ENCODE measurements at regions not wholly inside any gene's neighbourhood (a gene's known extent, or its start where the extent isn't known, plus 50 kb on each side); places are given as distances from the start of the nearest gene placed in this dataset.
A peak's percentile ranks its signal among the peaks of the same experiment; 100 is the strongest.

DNA sequence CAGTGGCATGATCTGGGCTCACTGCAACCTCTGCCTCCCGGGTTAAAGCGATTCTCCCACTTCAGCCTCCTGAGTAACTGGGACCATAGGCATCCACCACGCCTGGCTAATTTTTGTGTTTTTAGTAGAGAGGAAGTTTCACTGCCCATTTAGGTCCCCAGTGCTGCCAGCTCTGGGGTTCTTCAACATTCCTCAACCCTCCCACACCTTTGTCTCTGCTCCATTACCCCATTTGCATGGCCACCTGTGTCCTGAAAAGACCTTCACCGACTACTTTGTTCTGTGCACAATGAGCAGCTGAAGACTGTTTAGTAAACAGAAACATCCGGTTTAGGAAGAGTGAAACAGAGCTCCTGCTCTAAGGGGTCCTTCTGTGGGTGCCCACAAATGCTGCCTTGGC, 92.0 kb downstream of the FAM43A start:
- DNase-seq (ENCODE audit: insufficient read length, low spot score): no peak
- TF ChIP-seq POLR2A (IDR thresholded peaks at IDR 0.05; ENCODE audit: low read depth, low read length): no peak
- no peak for FAIRE-seq

DNA sequence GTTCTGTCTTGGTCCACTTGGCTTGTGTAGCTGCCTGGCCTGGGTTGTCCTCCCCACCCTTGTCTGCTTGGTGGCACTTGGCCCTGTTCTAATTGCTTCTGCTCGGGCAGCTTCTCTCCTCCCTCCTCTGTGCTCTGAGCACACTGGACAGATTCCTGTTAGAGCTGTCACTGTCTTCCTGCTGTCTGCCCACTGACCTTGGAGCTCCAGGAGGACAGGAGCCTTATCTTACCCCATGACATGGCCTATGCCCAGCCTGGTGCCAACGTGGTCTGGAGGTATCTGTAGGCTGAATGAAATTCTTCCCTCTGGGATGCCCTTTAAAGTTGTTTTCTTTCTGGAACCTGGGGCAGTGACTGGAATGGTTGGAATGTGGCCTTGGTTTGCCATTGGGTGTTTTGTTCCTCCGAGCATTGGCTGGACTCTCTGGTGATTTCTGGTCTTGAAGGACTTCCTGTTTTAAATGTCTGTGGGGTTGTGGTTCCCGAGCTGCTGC, 94.1 kb downstream of the FAM43A start:
- DNase-seq (ENCODE audit: insufficient read length, low spot score) (peak; percentile 49), FAIRE-seq (no peak)
- TF ChIP-seq POLR2A (IDR thresholded peaks at IDR 0.05; ENCODE audit: low read depth, low read length): no peak

DNA sequence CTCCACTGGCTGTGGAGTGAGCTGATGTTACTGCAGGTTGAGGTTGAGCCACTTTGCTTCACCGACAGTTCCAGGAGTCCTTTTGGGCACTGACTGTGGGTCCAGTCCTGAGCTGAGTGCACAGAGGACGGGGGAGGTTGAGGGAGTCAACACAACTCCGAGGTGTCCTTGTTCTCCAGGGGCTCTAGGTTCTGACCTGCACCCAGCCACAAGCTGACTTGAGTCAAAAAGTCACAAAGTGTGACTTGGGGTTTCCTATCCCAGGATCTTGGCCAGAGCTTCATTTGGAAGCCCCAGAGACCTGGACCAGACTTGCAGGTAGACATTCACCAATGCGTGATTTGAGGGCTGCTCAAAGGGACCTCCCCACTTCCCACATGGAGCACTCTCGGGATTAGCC, 95.0 kb downstream of the FAM43A start:
- TF ChIP-seq POLR2A (IDR thresholded peaks at IDR 0.05; ENCODE audit: low read depth, low read length): no peak

DNA sequence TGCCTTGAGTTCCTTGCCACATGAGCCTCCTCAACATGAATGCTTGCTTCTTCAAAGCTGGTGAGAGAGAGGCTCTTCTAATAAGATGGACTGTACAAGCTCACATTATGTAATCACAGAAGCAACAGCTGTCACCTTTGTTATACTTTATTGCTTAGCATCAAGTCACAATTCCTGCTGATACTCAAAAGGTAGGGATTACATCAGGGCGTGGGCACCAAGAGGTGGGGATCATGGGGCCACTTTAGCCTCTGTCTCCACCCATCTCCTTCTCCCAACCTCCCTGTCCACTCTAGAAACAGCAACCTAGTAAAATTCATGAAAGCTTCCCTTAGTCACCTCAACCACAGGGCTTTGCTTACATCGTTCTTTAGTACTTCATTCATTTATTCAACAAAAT, 95.9 kb downstream of the FAM43A start:
- DNase-seq (ENCODE audit: insufficient read length, low spot score) (no peak), FAIRE-seq (no peak)
- no peak for TF ChIP-seq POLR2A (IDR thresholded peaks at IDR 0.05; ENCODE audit: low read depth, low read length)

More for the DNA sequence above, 95.0 kb downstream of the FAM43A start:
- no peak for DNase-seq (ENCODE audit: insufficient read length, low spot score)
- no peak for FAIRE-seq

DNA sequence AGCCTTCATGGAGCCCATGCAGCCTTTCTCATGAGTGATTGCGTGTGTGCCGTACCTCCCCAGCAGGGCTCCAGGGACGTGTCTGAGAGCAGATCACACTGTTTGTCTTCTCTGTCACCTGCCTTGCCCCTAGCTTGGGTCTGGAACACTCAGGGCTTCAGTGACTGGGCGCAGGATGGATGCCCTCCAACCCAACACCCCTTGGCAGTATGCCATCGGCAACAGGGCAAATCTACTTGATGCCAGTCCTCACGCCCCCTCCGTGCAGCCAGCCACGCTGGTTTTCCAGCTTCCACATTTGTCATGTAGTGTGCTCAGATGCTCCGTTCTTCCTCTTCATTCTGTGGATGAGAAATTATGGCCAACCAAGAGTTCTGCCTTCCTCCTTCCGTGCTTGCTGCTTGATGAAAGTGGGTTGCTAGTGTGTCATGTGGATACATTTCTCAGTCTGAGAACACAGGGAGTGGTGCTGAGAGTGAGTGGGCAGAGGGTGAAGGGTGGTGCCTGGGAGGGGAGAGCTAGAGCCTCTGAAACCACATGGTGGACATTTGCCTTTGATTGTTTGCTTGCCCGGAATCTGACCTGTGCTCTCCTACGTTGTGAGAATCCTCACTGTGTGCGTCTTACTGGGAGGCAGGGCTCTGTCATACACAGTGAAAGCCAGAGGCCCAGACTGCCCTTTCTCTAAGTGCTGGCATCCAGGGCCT, 97.2 kb downstream of the FAM43A start:
- DNase-seq (ENCODE audit: insufficient read length, low spot score) (no peak), FAIRE-seq (no peak)
- no peak for TF ChIP-seq POLR2A (IDR thresholded peaks at IDR 0.05; ENCODE audit: low read depth, low read length)

DNA sequence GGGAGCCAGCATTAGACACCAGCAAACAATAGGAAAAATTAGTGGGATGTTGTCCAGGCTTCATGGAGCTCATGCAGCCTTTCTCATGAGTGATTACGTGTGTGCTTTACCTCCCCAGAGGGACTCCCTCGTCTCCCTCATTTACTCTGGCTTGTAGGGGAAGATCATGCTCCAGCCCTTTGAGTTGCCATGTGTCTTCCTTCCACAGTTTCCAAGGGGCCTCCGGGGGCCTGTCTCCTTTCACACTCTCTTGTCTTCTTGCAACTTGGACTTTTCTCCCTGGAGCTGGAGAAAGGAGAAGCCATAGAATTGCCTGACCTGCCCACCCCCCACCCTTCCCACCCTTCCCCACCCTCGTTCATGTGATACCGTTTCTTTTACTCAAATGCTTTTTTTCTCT, 98.7 kb downstream of the FAM43A start:
- TF ChIP-seq POLR2A (IDR thresholded peaks at IDR 0.05; ENCODE audit: low read depth, low read length): no peak
- no peak for DNase-seq (ENCODE audit: insufficient read length, low spot score)
- no peak for FAIRE-seq

DNA sequence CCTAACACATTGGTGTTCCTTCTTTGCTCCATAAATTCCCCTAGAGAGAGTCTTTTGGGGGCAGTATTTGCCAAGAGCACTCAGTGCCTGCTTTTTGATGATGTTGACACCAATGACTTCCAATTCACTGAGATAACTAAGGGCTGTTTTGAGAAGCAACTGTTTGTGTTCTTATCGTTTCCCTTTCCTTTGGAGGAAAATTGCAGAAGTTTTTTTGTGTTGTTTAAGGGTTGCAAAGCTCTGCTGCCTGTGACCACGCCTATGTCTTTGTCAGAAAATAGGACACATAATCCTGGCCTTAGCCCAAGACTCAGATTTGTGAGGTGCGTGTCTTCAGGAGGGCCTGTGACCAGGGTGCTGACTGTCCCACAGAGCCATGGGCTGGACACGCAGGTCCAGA, 99.6 kb downstream of the FAM43A start:
- DNase-seq (ENCODE audit: insufficient read length, low spot score) (no peak), FAIRE-seq (no peak)
- TF ChIP-seq POLR2A (IDR thresholded peaks at IDR 0.05; ENCODE audit: low read depth, low read length): no peak

DNA sequence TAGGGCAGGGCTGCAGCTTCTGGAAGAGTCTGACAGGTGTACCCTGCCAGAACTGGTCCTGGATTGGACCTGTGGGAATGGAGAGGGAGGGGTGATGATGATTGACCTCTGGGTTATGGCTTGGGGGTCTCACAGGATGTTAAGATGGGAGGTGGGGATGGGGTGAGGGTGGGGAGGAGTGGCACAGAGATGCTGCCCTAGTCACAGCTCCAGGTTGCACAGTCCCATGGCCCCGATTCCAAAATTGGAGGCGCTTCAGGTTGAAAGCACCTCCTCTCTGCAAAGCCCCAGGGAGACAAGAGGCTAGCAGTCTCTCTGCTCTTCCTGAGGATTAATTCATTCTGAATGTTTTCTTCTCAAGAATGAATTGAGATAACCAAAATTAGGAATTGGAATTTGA, 101.4 kb downstream of the FAM43A start:
- no peak for FAIRE-seq
- TF ChIP-seq POLR2A (IDR thresholded peaks at IDR 0.05; ENCODE audit: low read depth, low read length): no peak
- no peak for DNase-seq (ENCODE audit: insufficient read length, low spot score)

DNA sequence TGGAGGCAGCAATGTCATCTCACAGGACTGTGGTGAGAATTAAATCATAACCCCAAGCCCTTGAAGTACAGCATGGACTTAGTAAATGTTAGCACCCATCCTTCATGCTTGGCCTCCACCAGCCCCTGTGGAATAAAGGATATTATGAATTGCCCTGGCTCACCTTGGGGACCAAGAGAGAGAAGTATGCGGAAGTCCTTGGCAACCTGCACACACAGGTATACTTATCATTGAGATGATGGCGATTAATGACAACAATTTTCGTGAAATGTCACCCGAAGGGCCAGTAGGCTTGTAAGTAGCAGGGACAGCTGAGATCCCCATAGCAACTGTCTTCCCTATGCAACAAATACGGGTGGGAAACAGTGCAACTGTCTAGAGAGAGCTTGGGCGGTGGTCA, 102.0 kb downstream of the FAM43A start:
- no peak for TF ChIP-seq POLR2A (IDR thresholded peaks at IDR 0.05; ENCODE audit: low read depth, low read length)
- no peak for DNase-seq (ENCODE audit: insufficient read length, low spot score)
- FAIRE-seq: no peak

DNA sequence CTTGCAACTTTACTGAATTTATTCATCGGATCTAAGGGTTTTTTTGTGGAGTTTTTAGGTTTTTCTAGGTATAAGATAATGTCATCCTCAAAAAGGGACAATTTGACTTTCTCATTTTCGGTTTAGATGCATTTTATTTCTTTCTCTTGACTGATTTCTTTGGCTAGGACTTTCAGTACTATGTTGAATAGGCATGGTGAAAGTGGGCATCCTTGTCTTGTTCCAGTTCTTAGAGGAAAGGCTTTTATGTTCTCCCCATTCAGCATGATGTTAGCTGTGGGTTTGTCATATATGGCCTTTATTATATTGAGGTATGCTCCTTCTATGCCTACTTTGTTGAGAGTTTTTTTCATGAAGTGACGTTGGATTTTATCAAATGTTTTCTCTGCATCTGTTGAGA, 106.7 kb downstream of the FAM43A start:
- DNase-seq (ENCODE audit: insufficient read length, low spot score) (no peak), FAIRE-seq (no peak)
- no peak for TF ChIP-seq POLR2A (IDR thresholded peaks at IDR 0.05; ENCODE audit: low read depth, low read length)

DNA sequence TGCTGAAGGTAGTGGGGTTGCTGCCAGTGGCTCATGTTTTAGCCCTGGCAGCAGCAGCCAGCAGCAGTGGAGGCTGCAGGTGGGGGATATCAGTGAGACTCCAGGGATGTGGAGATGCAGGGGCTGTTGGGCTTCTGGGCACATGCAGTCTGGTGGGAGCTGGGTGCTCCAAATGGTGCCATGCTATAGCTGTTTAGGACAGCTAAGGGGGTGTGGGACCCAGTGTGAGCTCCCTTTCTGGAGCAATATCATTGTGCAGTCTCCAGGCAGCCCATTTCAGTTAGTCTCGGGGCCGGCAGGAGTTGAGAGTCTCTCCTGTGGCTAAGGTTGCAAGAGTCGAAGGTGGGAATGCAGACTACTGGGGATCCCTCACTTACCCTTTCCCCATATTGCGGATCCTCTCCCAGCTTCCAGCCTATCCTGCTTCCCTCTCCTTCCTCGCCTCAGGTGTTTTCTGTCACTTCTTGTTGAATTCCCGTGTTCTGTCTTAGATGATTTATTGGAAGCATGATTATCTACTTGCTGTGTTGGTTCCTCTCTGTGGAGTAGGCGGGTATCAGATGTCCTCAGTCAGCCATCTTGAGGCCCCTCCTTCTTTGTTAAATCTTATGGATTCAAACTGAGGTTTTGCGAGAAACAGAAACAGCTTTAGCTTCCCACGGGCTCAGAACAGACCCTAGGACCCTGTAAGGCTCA, 112.0 kb downstream of the FAM43A start:
- DNase-seq (ENCODE audit: insufficient read length, low spot score) (no peak), FAIRE-seq (no peak)
- TF ChIP-seq POLR2A (IDR thresholded peaks at IDR 0.05; ENCODE audit: low read depth, low read length): no peak

DNA sequence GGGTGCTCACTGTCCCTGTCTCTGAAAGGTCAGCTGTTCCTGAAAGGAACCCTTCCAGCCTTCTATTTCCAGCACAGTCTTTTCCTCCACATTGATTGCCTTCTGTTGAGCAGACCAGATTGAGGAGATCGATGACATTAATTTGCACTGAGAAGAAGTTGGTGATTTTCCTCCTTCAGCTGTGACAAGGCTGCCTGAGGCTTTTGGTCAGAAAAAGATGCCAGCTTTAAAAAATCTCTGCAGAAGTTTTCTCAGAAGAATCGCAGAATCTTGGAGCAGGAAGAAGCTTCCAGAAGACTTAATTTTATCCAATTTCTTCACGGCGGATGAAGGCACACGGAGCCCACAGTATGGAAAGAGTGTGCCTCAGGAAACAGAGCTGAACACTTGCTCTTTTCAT, 112.8 kb downstream of the FAM43A start:
- FAIRE-seq (no peak), DNase-seq (ENCODE audit: insufficient read length, low spot score) (no peak)
- TF ChIP-seq POLR2A (IDR thresholded peaks at IDR 0.05; ENCODE audit: low read depth, low read length): no peak

DNA sequence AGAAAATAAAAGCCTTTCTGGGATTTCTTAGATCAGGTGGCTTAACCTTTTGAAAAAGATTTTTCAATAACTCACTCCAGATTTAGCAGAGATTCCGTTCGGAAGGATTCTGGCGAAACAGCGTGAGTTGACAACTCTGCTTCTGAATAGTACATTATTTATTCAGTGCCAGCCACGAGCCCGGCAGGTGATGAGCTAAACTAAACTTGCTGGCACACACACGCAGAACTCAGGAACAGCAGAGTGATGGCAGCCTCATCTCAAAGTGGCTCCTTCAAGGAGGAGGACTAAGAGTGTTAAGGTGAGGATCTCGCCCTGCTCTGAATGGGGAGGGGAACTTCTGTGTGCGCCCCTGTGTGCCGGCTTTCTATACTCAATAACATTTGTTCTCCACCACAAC, 114.3 kb downstream of the FAM43A start:
- no peak for TF ChIP-seq POLR2A (IDR thresholded peaks at IDR 0.05; ENCODE audit: low read depth, low read length)
- no peak for DNase-seq (ENCODE audit: insufficient read length, low spot score)
- FAIRE-seq: no peak

DNA sequence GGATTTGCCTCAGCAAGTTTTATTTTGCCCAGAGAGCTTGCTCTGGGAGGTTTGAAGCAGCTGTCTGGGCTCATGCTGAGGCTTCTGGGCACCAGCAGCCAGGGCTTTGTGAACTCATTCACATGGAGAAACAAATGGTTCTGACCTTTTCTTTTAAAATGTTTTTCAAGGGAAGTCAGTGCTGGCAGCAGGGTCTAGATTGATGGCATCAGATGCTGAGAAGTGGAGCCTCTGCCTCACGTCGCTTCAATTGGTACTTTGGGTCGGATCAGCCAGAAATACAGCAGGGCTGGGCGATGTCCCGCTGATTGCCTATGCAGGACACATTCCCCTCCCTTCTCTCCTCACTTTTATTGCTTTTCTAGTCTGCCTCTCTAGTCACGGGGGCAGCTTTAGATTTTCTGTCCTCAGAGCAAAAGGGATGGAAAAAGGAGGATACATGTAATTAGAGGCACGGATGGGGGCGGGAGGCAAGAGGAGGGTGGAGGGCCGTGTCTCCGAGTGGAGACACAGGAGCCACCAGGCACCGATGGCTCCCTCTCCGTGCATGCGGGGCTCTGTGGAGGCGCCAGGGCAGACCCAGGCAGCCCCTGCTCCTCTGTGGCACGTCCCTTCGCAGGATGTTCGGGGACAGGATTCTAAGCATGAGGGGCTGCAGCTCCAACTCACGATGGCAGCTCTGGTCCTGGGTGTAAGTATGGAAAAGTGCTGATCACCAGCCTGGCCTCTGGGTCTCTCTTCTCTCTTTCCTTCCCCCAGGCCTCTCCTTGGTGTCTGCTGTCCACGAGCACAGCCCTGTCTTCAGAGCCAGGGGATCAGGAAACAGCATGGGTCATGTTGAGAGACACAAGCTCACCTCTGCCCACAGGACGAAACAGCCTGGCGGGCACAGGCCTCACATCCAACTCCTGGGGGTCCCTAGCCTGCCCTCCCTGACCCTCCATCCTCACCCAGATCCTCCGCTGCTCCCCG, 116.1 kb downstream of the FAM43A start:
- no peak for TF ChIP-seq POLR2A (IDR thresholded peaks at IDR 0.05; ENCODE audit: low read depth, low read length)
- FAIRE-seq (no peak), DNase-seq (ENCODE audit: insufficient read length, low spot score) (no peak)
